C4-2B (cell line): ENCODE measurements at regions not wholly inside any gene's neighbourhood (a gene's known extent, or its start where the extent isn't known, plus 50 kb on each side); places are given as distances from the start of the nearest gene placed in this dataset.

Source experiments
- CTCF ChIP-seq: fragments of 450-650 bp; conservative IDR thresholded peaks from 2 replicates; pipeline ENCODE4 v1.5.1; 2017; ENCODE audit warnings: mild to moderate bottlenecking
- ZFX ChIP-seq: fragments of 450-650 bp; IDR thresholded peaks from 2 replicates; pipeline ENCODE4 v1.6.1; 2017

GRCh38 chr12:96120359-96121100 is 73.6 kb upstream of the ELK3 start:
- TF ChIP-seq CTCF (no peak), ZFX (no peak)
